LHCN-M2 (cell line): ENCODE measurements at regions not wholly inside any gene's neighbourhood (a gene's known extent, or its start where the extent isn't known, plus 50 kb on each side); places are given as distances from the start of the nearest gene placed in this dataset.

ENCODE experiments used
- DNase-seq: peaks from one replicate; pipeline ENCODE4 v3.0.0-alpha.2; 2012; ENCODE audit warnings: low read depth

DNA sequence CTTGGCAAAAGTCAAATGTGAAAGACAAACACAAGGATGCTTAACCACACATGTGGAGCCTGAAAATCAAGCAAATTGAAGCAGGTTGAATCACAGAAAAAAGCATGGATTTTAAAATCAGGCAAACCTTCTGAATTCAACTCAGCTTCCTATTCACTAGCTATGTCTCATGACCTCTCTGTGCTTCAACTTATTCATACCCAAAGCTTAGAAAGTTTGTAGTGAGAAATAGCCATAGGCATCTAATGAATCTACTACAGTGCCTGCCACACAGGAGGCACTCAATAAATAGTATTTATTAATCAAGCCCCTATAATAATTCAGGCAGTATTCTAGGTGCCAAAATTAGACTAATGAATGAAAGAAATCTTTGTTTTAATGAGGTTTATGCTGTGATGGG is 112.2 kb upstream of the TNFAIP3 start:
- DNase-seq = no peak

DNA sequence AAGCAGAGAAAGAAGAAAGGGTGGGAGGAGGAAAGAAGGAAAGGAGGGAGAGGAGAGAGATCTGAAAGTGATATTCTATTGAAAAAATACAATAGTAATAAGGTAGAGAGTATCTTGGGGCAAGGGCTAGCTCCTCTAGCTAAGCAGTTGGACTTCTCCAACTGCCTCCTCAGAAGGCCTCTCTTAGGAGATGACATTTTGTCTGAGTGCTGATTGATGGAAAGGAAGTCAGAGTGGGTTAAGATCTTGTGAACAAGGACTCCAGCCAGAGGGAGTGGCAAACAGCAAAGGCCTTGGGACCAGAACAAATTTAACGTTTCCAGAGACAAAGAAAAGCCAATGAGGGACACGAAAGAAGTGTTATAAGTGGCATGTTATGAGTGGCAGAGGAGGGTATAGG is 111.8 kb upstream of the TNFAIP3 start:
- no peak for DNase-seq

DNA sequence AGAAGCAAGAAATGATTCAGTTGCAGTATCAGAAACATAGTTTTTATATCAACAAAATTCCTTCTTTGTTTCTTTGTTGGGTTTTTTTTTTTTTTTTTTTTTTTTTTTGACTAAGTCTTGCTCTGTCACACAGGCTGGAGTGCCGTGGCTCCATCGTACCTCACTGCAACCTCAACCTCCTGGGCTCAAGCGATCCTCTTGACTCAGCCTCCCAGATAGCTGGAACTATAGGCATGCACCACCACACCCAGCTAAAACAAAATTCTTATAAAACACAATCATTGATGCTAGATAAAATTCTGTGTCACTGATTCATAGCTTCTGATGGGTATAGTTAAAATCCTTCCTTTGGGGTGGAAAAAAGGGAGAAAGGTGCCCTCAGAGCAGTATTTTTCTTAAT is 110.3 kb upstream of the TNFAIP3 start:
- DNase-seq = no peak

DNA sequence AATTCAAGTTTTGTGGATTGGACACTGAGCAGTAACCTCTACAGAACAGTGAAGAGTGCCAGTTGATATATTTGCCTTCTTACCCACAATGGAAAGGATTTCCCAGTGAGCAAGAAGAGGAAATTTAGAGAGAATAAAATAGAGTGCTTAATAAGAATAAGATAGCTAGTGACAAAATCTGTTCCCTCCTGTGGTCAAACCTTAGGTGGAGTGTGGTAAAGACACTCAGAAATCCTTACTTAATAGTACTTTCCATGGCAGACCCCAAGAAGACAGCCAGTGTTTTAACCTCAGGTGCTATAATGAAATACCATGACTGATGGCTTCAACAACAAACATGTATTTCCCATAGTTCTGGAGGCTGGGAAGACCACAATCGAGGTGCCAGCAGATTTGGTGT is 108.4 kb upstream of the TNFAIP3 start:
- no peak for DNase-seq

DNA sequence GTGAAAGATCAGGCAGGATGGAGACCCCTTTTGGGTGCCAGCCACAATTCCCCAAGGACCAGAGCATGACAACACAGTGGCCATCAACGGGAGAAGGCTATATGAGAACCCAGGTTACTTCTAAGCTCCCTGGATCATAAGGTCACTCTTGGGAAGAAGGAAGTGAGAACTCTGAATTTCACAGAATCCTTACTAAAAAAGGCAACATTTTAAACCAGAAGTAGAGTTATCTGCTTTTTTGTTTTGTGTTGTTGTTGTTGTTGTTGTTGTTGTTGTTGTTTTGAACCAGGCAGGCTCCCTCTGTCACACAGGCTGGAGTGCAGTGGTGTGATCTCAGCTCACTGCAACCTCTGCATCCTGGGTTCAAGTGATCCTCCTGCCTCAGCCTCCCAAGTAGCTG is 107.4 kb upstream of the TNFAIP3 start:
- DNase-seq = no peak

DNA sequence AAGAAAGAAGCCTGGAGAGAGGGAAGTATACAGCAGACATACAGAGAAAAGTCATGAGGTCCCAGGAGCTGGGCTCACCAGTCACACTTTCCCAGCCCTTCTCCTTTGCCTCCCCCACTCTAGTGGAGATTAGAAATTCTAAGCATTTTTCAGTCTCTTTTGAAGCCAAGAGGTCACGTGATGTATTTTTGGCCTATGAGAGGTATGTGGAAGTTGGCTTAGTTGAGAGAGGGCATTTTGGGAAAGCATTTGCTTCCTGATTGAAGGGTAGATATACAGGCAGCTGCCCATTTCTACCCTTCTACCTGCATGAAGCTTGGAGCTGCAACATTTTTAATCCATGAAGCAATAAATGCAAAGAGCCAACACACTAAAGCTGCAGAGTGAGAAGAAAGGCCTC is 106.0 kb upstream of the TNFAIP3 start:
- no peak for DNase-seq

DNA sequence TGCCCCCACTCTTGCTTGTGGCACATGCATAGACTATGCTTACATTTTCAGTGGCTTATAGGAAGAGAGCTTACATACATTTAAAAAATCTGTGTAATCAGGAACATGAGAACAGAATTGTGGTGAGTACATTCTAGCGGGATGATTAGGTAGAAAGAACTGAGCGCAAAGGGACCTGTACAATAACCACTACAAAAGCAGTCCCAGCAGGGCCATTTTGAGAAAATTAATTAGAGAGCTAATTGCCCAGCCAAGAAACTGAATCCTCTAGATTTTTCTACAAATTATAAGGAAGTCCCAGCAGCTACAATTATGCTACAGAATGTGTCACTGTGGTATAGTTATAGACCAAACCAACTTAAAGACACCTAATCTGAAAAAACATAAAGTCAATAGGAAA is 105.6 kb upstream of the TNFAIP3 start:
- no peak for DNase-seq

DNA sequence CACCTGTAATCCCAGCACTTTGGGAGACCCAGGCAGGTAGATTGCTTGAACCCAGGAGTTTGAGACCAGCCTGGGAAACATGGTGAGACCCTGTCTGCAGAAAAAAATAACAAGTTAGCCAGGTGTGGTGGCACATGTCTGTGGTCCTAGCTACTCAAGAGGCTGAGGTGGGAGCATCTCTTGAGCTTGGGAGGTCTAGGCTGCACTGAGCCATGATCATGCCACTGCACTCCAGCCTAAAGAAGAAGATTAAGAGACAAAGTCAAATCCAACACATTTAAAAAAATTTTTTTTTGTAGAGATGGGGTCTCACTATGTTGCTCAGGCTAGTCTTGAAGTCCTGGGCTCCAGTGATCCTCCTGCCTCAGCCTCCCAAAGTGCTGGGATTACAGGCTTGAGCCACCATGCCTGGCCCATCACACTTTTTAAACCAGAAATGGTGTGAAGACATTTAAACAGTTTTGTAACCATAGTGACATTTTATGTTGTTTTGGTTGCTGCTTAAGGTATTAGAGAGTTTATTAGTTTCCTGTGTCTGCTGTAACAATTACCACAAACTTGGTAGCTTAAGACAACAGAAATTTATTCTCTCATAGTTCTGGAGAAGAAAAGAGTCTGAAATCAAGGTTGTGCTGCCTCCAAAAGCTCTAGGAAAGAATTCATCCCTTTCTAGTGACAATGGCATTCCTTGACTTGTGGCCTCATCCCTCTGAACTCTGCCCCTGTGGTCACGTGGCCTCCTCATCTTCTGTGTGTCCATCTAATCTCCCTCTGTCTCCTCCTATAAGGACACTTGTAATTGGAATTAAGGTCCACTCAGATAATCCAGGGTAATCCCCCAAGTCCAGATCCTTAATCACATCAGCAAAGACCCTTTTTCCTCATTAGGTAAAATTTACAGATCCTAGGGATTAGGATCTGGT is 104.6 kb upstream of the TNFAIP3 start:
- DNase-seq = no peak

DNA sequence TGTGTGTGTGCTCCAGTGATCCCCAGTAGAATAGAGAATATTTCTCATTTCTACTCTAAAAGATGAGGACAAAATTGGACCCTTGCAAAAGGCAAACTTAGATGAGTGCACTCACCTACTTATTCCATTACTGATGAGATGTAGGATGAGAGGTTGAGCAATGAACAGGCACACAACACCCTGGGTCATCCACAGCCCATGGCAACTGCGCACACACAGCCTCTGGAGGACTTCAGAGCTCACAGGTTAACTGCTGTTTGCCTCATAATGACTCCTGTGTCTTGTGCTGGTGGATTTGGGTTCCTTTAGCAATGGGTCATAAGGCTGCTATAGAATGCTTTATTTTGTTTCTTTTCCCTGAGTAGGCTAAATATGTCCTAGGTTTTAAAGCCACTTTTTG is 103.6 kb upstream of the TNFAIP3 start:
- no peak for DNase-seq

DNA sequence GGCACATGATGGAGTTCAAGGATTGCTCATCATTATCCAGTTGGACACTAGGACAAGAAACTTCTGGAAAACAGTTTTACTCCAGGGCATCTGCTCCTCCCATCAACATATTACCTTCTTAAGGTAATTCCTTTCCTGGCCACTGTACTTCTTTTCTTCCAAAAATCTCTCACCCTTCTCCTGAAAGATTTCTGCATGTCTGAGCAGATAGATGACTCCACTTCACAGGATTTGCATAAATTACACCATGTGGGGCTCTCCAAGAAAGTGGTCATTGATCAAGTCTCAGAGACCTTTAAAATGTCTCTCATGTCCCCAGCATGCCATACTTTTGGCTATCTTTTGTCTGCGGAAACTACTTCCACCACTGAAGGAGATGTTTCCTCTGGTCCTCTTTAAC is 103.2 kb upstream of the TNFAIP3 start:
- DNase-seq = no peak

DNA sequence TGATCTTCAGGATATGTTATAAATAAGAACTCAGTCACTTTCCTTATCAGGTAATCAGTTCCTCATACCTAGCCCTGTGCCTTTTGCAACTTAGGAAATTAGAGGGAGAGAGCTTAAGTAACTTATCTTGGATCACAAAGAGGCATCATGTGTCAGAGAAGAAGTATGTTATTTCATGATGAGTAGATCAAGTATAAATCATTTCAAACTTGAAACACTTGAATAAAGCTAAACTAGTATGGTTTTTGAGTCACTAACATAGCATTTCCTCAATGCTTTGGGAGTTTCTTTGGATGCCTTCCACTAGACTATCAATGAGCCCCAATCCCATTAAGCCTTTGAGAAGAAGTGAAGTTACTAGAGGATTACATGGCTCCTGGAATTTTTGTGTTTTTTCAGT is 102.6 kb upstream of the TNFAIP3 start:
- DNase-seq = peak; percentile 50

DNA sequence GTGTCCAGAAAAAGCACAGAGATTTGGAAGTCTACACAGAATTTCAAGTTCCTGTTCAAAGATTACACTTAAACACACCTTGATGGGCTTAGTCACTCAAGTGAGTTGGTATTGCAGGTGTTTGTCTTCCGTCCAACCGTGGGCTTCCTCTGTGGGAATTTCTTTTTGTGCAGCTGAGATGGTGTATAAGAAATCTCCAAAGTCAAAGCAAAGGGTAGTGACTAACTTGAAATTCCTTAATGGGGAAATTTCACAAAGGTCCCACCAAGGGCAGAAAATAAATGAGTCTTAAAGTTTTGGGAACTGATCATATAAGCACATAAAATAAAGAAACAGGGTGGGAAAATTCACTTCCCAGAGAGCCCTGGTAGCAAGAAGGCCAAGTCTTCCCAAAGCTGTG is 102.0 kb upstream of the TNFAIP3 start:
- DNase-seq = no peak

DNA sequence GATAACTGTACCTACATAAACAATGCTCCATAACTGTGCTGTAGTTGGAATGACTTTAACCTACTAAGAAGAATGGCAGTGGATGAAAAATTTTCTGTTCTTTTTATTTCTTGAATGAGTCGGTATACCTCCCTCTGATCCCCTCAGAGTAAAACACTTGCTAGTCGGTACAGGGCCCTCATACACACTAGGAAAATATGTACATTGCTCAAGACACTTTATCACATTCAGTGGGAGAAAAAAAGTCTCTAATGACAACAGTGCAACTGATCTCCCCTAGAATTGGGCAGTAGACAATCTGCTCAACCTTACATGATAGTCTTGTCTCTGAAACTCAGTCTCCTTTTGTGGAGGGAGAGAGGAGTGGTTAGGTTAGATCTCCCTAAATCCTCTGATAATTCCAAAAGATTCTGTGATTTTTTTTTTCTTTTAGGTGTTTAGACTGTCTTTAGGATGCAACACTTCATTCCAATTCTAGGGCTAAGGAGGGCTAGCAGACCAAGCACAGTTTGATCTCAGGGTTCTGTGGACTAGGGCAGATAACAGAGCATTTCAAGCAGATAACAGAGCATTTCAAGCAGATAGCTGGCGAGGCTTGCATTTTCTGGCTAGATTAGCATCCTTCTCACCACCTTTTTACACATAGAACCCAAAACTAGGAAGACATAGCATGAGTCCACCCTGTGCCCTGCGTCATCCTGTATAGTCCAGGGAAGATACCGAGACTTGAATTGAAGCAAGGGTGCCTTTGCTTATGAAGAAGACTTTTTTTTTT is 100.3 kb upstream of the TNFAIP3 start:
- DNase-seq = no peak

DNA sequence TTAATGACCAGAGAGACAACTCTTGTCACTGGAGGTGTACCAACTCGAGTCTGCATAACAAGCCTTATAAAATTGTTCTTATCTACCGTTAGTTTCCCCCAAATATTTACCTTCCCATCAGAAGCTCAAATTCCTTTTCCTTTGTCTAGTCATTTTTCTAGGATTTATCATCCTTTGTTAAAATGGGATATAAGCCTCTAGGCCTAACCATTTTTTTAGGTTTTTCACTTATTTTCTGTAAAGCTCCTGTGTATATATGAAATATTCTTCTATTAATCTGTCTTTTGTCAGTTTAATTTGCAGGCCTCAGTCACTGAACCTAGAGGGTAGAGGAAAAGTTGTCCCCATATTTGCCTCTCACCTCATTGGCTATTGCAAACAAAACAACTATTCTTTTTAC is 99.6 kb upstream of the TNFAIP3 start:
- DNase-seq = no peak

DNA sequence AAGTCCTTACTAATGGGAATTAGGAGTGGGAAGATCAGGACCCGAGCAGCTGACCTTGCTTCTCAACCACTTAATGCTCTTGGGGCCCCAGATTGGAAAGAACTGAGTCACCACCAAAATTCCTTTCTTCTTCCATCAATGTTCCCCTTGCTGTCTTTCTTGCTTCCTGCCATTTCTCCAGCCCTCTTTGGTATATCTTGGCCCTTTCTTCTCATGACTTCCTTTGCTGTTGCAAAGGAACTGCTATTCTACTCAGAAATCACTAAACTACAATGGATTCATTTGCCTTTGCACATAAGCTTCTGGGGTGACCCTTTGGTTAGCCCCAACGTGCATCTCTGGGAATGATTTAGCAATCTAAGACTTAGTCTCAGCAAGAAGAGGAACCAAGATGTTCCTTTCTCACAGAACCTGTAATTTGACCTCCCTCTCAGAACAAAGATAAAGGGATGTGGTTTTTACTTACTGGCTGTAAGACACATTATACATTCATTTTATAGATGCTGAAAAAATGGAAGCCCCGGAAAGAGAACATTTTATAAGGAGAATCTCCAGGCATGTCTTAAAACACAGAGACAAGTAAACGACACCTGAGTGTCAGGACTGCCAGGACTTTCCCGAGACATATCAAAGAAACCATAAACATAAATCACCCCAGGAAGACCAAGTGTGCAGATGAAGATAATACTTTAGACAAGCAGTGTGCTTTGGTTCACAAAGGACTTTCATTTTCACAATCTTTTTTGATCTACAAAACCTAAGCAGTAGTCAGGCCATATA is 99.0 kb upstream of the TNFAIP3 start:
- peak; percentile 83 for DNase-seq

DNA sequence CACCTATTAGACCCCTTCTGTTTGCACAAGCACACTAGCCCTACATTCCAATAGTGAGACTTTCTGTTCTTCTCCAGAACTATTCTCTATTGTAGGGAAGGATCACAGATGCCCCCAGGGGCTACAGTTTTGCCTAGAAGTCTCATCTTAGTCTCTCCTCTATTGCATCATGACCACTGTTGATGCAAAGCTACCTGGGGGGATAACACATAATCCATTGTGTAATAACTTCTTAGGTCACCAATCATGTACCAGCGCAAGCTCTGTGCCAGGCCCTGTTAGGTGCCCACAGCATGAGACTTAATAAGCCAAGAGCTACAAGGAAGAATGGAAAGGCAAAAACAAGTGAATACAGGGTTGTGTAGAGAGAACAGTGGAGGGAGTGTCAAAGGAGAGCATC is 98.1 kb upstream of the TNFAIP3 start:
- no peak for DNase-seq

DNA sequence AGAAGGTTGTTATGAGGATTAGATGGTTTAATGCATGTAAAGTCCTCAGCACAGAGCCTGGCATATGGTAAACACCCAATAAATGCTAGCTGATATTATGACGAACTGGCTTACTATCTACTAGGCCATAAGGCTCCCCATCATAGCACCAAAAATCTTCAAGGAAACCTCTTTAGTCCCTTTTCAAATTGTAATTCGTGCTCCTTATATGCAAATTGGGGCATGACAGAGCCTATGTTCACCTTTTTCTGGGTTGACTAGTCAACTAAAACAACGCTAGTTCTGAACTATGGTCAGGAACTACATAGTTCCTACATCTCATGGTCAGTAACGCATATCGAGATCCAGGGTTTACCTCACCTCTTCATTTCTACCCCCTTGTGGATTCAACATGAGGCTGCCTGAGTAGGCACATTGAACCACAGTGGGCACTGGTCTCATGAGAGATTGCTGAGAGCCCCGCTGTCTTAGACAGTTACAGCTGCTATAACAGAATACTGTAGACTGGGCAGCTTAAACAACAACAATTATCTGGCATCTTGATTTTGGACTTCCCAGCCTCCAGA is 97.2 kb upstream of the TNFAIP3 start:
- DNase-seq = no peak

DNA sequence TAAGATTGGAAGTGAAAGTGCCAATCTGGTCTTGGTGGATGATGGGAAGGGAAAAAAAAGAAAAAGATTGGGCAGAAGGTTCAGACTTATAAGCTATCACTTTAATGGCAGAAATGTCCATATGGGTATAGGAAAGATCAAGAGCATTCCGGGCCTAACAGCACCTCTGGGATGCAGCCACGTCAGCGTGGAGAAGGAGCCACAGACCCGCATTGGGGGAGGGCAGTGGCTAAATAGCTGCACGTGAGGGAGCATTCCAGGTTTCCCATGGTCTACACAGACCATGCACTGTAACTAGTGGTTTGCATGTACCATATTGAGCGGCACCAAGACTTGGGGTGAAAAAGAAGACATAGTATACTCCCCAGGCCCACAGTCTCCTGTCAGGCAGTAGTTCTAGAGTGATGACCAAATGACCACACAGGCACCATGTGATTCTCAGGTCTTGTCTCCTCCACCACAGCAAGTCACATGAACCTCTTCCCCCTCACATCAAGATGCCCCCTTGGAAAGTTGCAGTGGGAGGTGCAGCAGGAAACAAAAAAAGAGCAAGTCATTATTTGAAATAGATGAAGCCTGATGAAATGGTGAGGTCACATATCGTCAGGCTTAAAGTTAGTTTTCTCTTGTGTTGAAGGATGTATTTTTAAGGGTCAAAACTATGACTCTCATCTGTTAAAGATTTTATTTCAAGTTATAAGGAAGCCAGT is 94.4 kb upstream of the TNFAIP3 start:
- no peak for DNase-seq

DNA sequence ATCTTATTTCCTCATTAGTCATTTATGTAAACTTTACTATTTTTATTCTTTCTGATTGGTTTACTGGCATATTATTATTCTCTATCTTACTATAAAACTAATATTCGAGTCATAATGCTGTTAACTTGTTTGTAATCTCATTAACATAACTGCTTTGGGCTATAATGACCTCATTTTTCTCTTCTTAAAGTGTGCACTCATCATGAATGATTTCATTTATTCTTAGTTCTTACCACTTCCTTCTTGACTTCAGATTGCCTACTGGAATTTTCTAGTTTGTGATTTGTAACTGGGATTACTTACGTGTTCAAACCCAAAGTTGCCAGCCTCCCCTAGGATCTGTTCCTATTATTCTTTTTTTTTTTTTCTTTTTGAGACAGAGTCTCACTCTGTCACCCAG is 91.8 kb upstream of the TNFAIP3 start:
- no peak for DNase-seq

DNA sequence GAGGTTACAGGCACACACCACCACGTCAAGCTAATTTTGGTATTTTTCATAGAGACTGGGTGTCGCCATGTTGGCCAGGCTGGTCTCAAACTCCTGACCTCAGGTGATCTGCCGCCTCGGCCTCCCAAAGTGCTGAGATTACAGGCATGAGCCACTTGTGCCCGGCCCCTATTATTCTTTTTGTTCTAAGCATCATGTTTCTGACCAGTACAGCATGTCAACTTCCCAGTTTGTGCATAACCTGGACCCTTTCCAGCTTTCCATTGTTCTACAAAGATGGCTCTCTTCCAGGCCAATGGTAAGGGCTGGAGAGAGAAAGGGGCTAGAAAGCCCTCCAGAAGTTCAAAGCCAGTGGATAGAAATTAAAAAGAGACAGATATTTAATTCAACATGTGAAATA is 91.3 kb upstream of the TNFAIP3 start:
- DNase-seq = no peak

DNA sequence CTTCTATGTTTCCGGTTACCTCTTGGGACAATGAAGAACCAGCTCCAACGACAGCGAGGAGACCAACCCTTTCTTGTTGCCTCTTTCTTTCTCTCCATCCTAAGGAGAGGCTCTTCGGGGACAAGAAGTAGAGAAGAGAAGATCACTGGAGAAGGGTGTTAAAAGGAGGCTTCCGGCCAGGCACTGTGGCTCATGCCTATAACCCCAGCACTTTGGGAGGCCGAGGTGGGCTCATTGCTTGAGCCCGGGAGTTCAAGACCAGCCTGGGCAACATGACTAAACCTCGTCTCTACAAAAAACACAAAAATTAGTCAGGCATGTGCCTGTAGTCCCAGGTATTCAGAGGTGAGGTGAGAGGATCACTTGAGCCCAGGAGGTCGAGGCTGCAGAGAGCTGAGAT is 90.8 kb upstream of the TNFAIP3 start:
- DNase-seq = no peak
